ENCODE measurements at regions not wholly inside any gene's neighbourhood (a gene's known extent, or its start where the extent isn't known, plus 50 kb on each side); places are given as distances from the start of the nearest gene placed in this dataset.

GRCh38 chr6:91141346-91141745 is 554.5 kb upstream of the MAP3K7 start:
- Histone ChIP-seq H4K20me1 (replicated peaks in 1 of 2; ENCODE audit: control insufficient read depth in 1 of 2, insufficient read depth in 2 of 2, low read length in 2 of 2) (no peaks in the 10 kb centered on the region), H2BK120ac (replicated peaks; ENCODE audit: low read depth, low read length) (no peak overlapping the region), H3K27me3 (replicated peaks in 1 of 4; ENCODE audit: control insufficient read depth in 3 of 4, extremely low read depth in 1 of 4, insufficient read depth in 3 of 4, low read length in 3 of 4) (no peaks in the 10 kb centered on the region), H3K23ac (ENCODE audit: insufficient read length) (no peak overlapping the region), H3K79me2 (ENCODE audit: control insufficient read depth in 1 of 2, insufficient read depth in 2 of 2, low read length in 2 of 2) (no peaks in the 10 kb centered on the region), H3K4me3 (ENCODE audit: extremely low read depth in 1 of 4, insufficient read depth in 2 of 4, low read depth in 3 of 4, low read length in 4 of 4) (no peak overlapping the region), H2BK20ac (ENCODE audit: low read length) (no peak overlapping the region), H3K9ac (replicated peaks in 1 of 4; ENCODE audit: extremely low read depth in 1 of 4, low read depth in 3 of 4, low read length in 3 of 4) (no peak overlapping the region), H3K27ac (ENCODE audit: low read depth, low read length) (no peak overlapping the region), H3K18ac (ENCODE audit: extremely low read depth, low read length) (no peak overlapping the region), H2BK5ac (ENCODE audit: low read depth, low read length) (no peak overlapping the region), H3K23me2 (ENCODE audit: low read depth, low read length) (no peaks in the 10 kb centered on the region), H3K36me3 (ENCODE audit: control insufficient read depth in 2 of 4, insufficient read depth in 4 of 4, low read length in 3 of 4) (no peaks in the 10 kb centered on the region), H3K14ac (ENCODE audit: insufficient read length) (no peak overlapping the region), H3K9me3 (ENCODE audit: insufficient read depth in 2 of 2, low read depth in 1 of 2, low read length in 1 of 2) (no peaks in the 10 kb centered on the region), H3K4ac (replicated peaks; ENCODE audit: insufficient read length, low read depth, low read length) (no peak overlapping the region), H3K56ac (replicated peaks; ENCODE audit: insufficient read length, low read depth, low read length) (no peak overlapping the region), H3K4me1 (replicated peaks in 1 of 4; ENCODE audit: control insufficient read depth in 3 of 4, insufficient read depth in 4 of 4, low read length in 3 of 4) (no peaks in the 10 kb centered on the region), H2AFZ (ENCODE audit: low read length) (no peak overlapping the region; the same call in 1 of the 2 replicates), H2BK12ac (ENCODE audit: low read depth, low read length) (no peak overlapping the region), H4K91ac (replicated peaks; ENCODE audit: insufficient read length, low read length) (no peak overlapping the region), H2BK15ac (ENCODE audit: low read length) (no peak overlapping the region), H4K8ac (ENCODE audit: extremely low read depth, insufficient read depth, low read length) (no peak overlapping the region), H4K5ac (ENCODE audit: insufficient read length, low read depth, low read length) (no peak overlapping the region), H3K79me1 (ENCODE audit: low read depth, low read length) (no peaks in the 10 kb centered on the region), H2AK5ac (ENCODE audit: low read depth, low read length) (no peak overlapping the region), H3K4me2 (ENCODE audit: insufficient read depth in 1 of 2, low read depth in 2 of 2, low read length in 2 of 2) (no peak overlapping the region)
- ChIA-PET POLR2A (ENCODE audit: partially characterized antibody) (no interaction called here), CTCF (ENCODE audit: partially characterized antibody) (no interaction called here)
- WGBS, 2 experiments (ENCODE audit: extremely low coverage in 1 of 2, insufficient coverage in 1 of 2, insufficient read length in 1 of 2, insufficient replicate concordance in 2 of 2, low coverage in 1 of 2, low lambda C conversion rate in 2 of 2, missing lambda C conversion rate in 1 of 2), result 84 to 100% methylated on average over 2 to 3 of the region's 3 CpGs
- DNase-seq (ENCODE audit: low read depth in 1 of 2, low spot score in 2 of 2) (no peak), FAIRE-seq (no peak)
- TF ChIP-seq, protein P1, sequence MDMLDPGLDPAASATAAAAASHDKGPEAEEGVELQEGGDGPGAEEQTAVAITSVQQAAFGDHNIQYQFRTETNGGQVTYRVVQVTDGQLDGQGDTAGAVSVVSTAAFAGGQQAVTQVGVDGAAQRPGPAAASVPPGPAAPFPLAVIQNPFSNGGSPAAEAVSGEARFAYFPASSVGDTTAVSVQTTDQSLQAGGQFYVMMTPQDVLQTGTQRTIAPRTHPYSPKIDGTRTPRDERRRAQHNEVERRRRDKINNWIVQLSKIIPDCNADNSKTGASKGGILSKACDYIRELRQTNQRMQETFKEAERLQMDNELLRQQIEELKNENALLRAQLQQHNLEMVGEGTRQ (IDR thresholded peaks at IDR 0.05; ENCODE audit: low read length), result no peak
- TF ChIP-seq FOSL1 (IDR thresholded peaks at IDR 0.05; ENCODE audit: insufficient read depth, low read depth, low read length) (no peak), ATF3 (IDR thresholded peaks at IDR 0.05; ENCODE audit: insufficient read depth, low read depth, low read length) (no peak), SP2 (IDR thresholded peaks at IDR 0.05; ENCODE audit: low read length) (no peak), GABPA (IDR thresholded peaks at IDR 0.05; ENCODE audit: borderline replicate concordance, insufficient read depth, low read length) (no peak), JUND (IDR thresholded peaks at IDR 0.05; ENCODE audit: low read length) (no peak), CBX8 (IDR thresholded peaks at IDR 0.05; ENCODE audit: borderline replicate concordance, low read depth, low read length) (no peak), POLR2A (IDR thresholded peaks at IDR 0.05; ENCODE audit: control extremely low read depth in 1 of 2, low read depth in 2 of 2, low read length in 2 of 2) (no peak), BCL11A (IDR thresholded peaks at IDR 0.05; ENCODE audit: low read depth in 2 of 2, low read length in 2 of 2) (no peak), SIN3A (conservative IDR thresholded peaks at IDR 0.05 in 1 of 2, IDR thresholded peaks at IDR 0.05 in 1 of 2; ENCODE audit: low read depth in 1 of 2, low read length in 2 of 2) (no peak), ZNF274 (IDR thresholded peaks at IDR 0.05; ENCODE audit: borderline replicate concordance, extremely low read depth, low read length) (no peak), CTBP2 (IDR thresholded peaks at IDR 0.05; ENCODE audit: borderline replicate concordance, insufficient read depth, insufficient read length, low read length) (no peak)

Measured in H1 (cell line).